Cardiac septum (tissue), 1 donor: ENCODE measurements at regions not wholly inside any gene's neighbourhood (a gene's known extent, or its start where the extent isn't known, plus 50 kb on each side); places are given as distances from the start of the nearest gene placed in this dataset.
A peak's percentile ranks its signal among the peaks of the same experiment; 100 is the strongest.
"Not testable (repeated sequence)": the region's sequence is repeated elsewhere in the genome, so short reads cannot be mapped to it uniquely, and the experiment has no call there.

Experiments used
- DNase-seq: peaks from one replicate; pipeline ENCODE4 v3.0.0-alpha.2; 2020; ENCODE audit warnings: low spot score
- intact Hi-C: fragments of 100-400 bp; cut with DNase I; formaldehyde crosslinking; loops from one replicate; pipeline ENCODE4 v1.14.0; 2022
- donor health status: DM: no; HTN: no; CAD: no.

DNA sequence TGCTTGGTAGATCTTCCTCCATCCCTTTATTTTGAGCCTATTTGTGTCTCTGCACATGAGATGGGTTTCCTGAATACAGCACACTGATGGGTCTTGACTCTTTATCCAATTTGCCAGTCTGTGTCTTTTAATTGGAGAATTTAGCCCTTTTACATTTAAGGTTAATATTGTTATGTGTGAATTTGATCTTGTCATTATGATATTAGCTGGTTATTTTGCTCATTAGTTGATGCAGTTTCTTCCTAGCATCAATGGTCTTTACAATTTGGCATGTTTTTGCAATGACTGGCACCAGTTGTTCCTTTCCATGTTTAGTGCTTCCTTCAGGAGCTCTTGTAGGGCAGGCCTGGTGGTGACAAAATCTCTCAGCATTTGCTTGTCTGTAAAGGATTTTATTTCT lies 72.4 kb downstream of the HNRNPD start:
- DNase-seq, intact Hi-C loops: not testable (repeated sequence)

DNA sequence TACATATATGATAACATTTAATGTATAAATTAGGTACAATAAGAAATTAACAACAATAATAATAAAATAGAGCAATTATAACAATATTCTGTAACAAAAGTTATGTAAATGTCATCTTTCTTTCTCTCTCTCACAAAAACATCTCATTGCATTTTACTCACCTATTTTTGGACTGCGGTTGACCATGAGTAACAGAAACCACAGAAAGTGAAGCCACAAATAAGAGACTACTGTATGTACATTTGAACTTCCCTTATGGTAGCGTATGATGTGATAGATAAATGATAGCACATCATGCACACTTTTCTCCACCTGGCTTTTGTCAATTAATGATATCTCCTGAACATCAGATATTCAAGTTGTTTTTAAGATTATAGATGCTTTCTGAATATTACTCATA lies 80.5 kb downstream of the HNRNPD start:
- intact Hi-C loops, result no loop called here
- DNase-seq, result no peak

DNA sequence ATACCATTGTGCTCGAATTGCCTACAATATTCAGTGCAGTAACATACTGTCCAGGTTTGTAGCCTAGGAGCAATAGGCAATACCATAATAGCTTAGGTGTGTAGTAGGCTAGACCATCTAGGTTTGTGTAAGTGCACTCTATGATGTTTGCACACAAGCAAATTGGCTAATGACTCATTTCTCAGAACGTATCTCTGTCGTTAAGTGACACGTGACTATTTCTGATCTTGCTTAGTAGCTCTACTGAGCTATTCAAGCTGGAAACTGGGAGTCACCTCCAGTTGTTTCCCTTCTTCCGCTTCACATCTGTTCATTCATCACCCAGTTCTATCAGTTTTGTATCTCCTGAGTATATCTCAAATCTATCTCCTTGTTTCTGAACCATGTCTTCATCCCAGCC lies 86.1 kb downstream of the HNRNPD start:
- intact Hi-C loops, result loop anchor here (10.0 kb wide), 2 partner anchors 727 to 813 kb away; partner anchors contain the start of genes LIN54 and RASGEF1B
- no peak for DNase-seq

DNA sequence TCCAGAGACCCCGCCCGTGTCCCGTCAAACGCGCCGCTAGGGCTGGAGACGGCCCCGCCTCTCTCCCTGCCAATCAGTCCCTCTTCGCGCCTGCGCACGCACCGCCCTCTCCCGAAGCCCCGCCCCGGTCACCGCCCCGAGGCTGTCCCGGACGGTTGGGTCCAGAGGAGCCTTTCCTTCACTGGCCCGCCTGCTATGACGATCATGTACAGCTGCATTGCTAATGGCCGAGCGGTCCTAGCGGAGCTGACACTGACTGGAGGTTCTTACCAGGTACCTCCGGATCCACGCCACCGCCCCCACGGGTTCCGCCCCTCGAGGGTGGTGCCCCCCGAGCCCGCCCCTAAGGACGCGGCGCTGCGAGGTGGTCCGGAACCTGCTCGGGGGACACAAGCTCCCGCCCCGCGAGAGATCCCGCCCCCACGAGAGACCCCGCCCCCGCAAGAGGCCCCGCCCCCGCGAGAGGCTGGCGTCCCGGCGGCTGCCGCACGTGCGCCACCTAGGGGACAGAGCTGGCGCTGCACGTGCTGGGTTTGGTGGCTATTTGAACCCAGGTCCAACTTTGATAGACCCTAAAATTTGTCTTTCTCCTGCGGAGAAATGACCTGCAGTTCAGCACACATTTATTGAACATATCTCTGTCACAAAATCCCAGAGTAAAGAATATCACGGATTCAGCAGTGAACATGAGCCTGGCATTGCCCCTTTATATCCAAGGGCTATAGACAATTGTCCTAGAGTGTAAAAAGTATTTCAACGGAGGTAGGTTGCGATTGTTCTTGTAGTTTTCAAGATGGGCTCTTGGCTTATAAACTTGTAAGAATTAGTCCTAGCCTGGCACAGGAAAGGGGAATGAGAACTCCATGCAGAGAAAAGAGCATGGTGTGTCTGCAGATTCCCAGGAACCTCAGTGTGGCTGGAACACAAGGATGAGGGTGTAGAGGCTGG lies 88.7 kb downstream of the HNRNPD start:
- peak; percentile 100 for DNase-seq
- intact Hi-C loops, result loop anchor here (2.0 to 10.0 kb wide), 4 partner anchors 87 to 810 kb away; partner anchors contain the start of genes HNRNPD, LIN54 and RASGEF1B

DNA sequence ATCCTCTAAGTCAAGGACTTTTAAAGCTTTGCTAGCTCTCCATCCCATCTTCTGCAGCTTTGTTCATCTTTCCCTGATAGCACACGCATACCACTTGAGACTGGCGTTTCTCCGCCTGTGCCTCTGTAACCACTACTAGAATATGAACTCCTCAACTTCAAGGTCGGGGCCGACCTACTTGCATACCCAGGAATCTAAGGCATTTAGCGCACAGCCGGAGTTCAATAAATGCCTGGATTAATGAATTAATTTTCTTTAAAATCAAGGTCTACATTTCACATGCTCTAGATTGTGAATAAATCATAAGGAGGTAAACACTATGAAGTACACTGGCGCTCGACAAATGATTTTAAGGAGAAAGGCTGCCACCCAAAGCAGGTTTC lies 89.3 kb downstream of the HNRNPD start:
- DNase-seq, result no peak
- intact Hi-C loops, result loop anchor here (2.0 to 10.0 kb wide), 4 partner anchors 88 to 810 kb away; partner anchors contain the start of genes HNRNPD, LIN54 and RASGEF1B

DNA sequence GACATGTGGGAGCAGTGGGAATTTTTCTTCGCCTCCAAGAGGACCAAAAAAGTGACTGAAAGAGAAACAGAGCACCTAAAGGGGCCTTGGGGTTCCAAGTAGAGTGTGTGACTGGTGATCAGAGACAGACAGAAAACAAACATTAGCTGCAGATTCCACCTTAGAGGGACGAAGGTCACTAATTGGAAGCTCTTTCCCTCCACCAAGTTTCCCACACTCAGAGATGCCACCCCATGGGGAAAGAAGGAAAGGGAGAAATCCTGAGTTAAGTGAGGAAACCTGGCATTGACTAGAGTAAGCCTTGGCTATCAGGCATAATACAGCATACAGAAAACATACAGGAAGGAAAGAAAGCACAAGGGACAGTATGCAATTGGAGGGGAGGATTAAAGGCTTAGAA lies 90.9 kb downstream of the HNRNPD start:
- no peak for DNase-seq
- intact Hi-C loops, result loop anchor here (5.0 to 10.0 kb wide), 3 partner anchors 89 to 808 kb away; partner anchors contain the start of genes HNRNPD, LIN54 and RASGEF1B

DNA sequence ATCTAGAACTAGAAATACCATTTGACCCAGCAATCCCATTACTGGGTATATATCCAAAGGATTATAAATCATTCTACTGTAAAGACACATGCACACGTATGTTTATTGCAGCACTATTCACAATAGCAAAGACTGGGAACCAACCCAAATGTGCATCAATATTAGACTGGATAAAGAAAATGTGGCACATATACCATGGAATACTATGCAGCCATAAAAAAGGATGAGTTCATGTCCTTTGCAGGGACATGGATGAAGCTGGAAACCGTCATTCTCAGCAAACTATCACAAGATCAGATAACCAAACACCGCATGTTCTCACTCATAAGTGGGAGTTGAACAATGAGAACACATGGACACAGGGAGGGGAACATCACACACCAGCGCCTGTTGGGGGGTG lies 94.2 kb downstream of the HNRNPD start:
- DNase-seq, intact Hi-C loops: not testable (repeated sequence)

DNA sequence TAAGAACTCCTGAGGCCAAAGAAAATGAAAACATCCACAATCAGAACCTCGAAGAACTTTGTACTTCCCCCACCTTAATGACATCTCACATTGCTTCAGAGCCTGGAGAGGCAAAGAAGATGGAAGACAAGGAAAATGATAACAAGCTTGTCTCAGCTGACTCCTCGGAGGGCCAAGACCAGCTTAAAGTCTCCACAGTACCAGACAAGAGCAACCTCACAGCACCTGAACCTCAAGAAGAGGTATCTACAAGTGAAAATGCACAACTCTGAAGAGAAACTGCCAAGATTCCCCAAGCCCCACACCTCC lies 97.5 kb downstream of the HNRNPD start:
- intact Hi-C loops, result no loop called here

DNA sequence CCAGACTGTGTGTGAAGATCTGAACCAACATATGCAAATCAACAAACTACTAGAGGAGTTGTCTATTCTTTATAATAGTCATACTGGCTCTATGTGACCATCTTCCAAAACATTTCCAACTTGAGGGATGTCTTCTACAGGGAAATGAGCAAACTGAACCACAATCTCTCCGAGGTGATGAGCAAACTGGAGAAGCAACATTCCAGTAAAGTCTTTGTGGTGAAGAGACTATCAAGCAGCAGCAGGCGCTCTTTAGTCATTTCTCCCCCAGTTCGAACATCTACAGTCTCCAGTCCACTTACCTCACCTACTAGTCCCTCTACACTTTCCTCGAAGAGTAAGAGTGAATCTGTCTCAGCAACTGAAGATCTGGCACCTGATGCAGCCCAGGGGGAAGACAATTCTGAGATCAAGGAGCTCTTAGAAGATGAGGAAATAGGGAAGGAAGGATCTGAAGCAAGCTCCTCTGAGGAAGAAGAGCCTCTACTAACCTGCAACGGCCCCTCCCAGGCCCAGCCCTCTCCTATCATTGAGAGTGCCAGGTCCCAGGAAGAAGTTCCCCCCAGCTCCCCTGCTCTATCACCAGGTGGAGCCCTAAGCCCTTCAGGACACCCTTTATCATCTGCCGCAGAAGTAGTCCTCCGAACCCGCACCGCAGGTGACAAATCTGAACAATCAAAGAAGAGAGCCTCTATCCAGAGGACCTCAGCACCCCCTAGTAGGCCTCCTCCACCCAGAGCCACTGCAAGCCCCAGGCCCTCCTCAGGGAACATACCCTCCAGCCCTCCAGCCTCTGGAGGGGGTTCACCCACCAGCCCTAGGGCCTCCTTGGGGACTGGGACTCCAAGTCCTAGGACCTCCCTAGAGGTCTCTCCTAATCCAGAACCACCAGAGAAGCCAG lies 98.1 kb downstream of the HNRNPD start:
- no peak for DNase-seq
- intact Hi-C loops, result no loop called here

More for the DNA sequence above, 97.5 kb downstream of the HNRNPD start:
- no peak for DNase-seq

DNA sequence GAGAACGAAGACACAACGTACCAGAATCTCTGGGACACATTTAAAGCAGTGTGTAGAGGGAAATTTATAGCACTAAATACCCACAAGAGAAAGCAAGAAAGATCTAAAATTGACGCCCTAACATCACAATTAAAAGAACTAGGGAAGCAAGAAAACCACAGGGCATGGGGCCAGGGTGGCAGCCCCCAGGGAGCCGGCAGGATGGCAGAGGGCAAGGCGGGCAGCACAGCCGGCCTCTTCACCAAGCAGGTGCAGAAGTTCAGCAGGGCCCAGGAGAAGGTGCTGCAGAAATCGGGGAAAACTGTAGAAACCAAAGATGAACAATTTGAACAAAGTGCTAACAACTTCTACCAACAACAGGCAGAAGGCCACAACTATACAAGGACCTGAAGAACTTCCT lies 99.1 kb downstream of the HNRNPD start:
- DNase-seq, intact Hi-C loops: not testable (repeated sequence)

DNA sequence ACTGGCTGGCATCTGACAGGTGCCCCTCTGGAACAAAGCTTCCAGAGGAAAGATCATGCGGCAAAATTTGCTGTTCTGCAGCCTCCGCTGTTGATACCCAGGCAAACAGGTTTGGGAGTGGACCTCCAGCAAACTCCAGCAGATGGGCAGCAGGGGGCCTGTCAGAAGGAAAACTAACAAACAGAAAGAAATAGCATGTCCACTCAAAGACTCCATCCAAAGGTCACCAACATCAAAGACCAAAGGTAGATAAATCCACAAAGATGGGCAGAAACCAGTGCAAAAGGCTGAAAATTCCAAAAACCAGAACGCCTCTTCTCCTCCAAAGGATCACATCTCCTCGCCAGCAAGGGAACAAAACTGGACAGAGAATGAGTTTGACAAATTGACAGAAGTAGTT lies 101.3 kb downstream of the HNRNPD start:
- intact Hi-C loops, DNase-seq: not testable (repeated sequence)

DNA sequence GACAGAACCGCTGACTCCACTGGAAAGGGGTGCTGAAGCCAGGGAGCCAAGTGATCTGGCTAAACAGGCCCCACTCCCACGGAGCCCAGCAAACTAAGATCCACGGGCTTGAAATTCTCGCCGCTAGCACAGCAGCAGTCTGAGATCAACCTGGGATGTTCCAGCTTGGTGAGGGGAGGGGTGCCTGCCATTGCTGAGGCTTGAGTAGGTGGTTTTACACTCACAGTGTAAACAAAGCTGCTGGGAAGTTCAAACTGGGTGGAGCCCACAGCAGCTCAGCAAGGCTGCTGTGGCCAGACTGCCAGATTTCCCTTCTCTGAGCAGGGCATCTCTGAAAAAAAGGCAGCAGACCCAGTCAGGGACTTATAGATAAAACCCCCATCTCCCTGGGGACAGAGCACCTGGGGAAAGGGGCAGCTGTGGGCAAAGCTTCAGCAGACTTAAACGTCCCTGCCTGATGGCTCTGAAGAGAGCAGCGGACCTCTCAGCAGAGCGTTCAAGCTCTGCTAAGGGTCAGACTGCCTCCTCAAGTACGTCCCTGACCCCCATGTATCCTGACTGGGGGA lies 101.8 kb downstream of the HNRNPD start:
- DNase-seq, intact Hi-C loops: not testable (repeated sequence)

DNA sequence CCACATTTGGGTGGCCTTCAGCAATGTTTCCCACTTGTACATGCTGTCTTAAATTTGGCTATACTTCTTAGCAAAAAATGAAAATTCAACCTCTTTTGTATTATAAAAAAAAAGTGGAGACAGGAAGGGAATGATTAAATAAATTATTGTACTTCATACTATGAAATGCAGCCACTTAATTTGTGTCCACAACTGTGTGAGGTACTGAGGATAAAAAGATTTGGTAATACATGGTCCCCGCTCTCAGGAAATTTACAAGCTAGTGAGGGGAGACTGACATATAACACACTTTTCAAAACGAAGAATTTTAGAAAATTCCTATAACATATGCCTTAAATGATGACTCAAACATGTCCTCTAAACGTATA lies 105.0 kb downstream of the HNRNPD start:
- DNase-seq, result no peak
- intact Hi-C loops, result loop anchor here (5.0 kb wide), 1 partner anchor 862 kb away; no protein-coding TSS in a partner anchor

DNA sequence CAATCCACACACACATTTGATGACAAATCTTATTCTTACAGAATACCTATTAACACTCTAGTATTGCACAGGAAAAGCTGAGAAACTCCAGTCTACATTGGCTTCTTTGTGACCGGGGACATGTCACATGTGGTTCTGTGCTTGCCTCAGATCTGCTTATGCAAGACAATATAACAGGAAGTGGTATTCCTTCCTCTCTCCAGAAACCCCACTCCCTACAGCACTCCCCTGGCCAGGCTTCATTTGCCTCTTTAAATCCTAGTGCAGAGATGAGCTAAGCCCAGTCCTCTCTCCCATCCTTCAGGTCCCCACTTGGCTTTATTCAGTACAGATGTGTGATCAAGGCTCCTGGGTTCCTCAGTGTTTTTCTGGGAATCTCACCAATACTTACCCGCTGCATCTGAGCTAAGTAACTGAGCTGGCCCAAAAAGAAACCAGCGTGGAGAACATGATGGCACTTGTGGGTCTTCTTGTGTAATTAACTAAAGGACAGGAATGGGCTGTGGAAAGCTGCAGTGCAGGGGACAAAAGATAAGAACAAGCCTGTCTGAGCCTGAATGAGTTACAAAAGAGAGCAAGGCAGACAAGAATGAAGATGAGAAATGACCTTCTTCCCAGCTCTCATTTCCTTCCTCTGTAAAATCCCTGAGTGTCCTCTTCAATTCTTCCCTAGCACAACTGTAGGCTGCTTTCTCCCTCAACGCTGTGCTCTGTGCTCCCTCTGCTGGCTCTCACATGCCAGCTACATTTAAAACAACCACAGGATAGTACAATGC lies 105.6 kb downstream of the HNRNPD start:
- DNase-seq, result peak; percentile 79
- intact Hi-C loops, result loop anchor here (5.0 kb wide), 1 partner anchor 861 kb away; no protein-coding TSS in a partner anchor

DNA sequence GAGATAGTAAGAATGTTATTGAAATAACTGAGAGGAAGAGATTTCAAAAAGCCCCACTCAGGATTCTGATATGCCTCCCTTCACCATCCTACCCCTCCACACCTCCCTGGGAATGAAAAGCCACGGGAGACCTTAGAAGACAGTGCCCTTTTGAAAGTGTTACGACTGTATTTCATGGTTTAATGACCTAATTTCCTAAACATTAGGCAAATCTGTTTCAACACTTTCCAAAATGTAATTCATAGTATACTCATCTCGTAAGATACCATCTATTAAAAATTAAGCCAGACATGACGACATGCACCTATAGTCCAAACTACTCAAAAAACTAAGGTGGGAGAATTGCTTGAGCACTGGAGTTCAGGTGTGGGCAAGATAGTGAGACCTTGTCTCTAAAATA lies 106.3 kb downstream of the HNRNPD start:
- intact Hi-C loops, result loop anchor here (5.0 kb wide), 1 partner anchor 860 kb away; no protein-coding TSS in a partner anchor
- no peak for DNase-seq

DNA sequence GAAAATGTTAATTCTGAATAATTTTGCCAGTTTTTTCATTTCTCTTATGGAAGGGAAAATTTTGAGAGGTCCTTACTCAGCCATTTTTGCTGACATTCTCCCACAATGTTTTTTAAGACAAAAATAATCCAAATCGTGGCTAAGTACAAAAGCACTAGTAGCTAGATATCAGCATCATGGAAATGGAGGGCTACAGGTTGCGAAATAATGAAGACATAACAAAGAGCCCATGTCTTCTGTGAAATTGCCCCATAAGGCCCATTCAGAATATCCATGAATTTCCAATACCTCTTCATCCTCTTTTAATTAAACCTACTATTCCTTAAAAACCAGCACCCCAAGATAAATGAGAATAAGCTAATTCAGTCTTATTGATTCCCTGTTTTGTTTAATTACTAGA lies 107.4 kb downstream of the HNRNPD start:
- DNase-seq, result no peak
- intact Hi-C loops, result loop anchor here (5.0 kb wide), 1 partner anchor 859 kb away; no protein-coding TSS in a partner anchor

DNA sequence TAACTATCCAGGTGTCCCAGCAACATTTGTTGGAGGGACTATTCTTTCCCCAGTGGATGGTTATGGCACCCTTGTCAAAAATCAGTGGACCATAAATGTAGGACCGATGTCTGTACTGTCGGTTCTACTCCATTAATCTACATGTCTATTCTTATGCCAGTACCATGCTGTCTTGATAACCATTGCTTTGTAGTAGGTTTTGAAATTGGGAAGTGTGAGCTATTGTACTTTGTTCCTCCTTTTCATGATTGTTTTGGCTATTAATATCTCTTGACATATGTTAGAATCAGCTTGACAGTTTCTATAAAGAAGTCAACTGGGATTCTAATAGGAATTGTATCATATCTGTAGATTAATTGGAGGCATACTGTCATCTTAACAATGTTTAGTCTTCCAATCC lies 112.7 kb downstream of the HNRNPD start:
- intact Hi-C loops, result no loop called here
- no peak for DNase-seq

DNA sequence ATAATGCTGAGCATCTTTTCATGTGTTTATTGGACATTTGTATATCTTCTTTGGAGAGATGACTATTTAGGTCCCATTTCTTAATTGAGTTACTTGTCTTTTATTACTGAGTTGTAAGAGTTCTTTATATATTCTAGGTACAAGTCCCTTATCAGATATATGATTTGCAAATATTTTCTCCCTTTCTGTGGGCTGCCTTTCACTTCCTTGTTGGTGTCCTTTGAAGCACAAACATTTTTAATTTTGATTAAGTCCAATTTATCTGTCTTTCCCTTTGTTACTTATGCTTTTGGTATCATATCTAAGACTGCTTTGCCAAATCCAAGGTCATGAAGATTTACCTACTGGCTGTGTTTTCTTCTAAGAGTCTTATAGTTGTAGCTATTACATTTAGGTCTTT lies 113.2 kb downstream of the HNRNPD start:
- intact Hi-C loops, result no loop called here
- DNase-seq, result no peak

DNA sequence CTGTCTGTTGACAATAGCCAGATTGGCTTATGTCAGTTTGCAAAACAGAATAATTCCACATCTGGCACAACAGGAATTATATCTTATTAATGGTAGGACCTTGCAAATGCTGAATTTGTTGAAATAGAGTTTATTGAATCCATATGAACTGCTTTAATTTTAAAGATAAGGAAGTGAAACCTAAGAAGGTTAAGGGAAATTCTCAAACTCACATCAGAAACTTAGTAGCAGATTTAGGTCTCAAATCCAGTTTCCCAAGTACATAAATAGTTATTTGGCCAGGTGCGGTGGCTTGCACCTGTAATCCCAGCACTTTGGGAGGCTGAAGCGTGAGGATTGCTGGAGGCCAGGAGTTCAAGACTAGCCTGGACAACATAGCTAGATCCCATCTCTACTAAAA lies 117.1 kb downstream of the HNRNPD start:
- intact Hi-C loops, result no loop called here
- DNase-seq, result no peak
